HG03378 (cell line): ENCODE measurements at regions not wholly inside any gene's neighbourhood (a gene's known extent, or its start where the extent isn't known, plus 50 kb on each side); places are given as distances from the start of the nearest gene placed in this dataset.

Source experiments
- ATAC-seq: cut with Tn5 transposase; IDR thresholded peaks from one replicate; pipeline ENCODE4 v1.9.1; 2021; ENCODE audit warnings: mild to moderate bottlenecking, moderate library complexity; ENCODE audit not compliant: unreplicated experiment

- no peak for ATAC-seq
Measured at GRCh38 chr2:236884569-236885175, 201.0 kb upstream of the COPS8 start.

GRCh38 chr2:236886456-236886855 lies 199.2 kb upstream of the COPS8 start:
- ATAC-seq = no peak

- ATAC-seq = no peak
Measured at GRCh38 chr2:236887531-236887930, 198.2 kb upstream of the COPS8 start.

GRCh38 chr2:236887953-236888793 lies 197.5 kb upstream of the COPS8 start:
- no peak for ATAC-seq

- ATAC-seq = no peak
Measured at GRCh38 chr2:236888794-236889780, 196.6 kb upstream of the COPS8 start.

GRCh38 chr2:236889791-236890704 lies 195.6 kb upstream of the COPS8 start:
- ATAC-seq = no peak

GRCh38 chr2:236892721-236893120 lies 193.0 kb upstream of the COPS8 start:
- no peak for ATAC-seq

GRCh38 chr2:236894791-236895190 lies 190.9 kb upstream of the COPS8 start:
- ATAC-seq = no peak

- ATAC-seq = no peak
Measured at GRCh38 chr2:236895497-236895896, 190.2 kb upstream of the COPS8 start.

GRCh38 chr2:236896688-236897087 lies 189.0 kb upstream of the COPS8 start:
- ATAC-seq = no peak

GRCh38 chr2:236899146-236899545 lies 186.5 kb upstream of the COPS8 start:
- no peak for ATAC-seq

- no peak for ATAC-seq
Measured at GRCh38 chr2:236899950-236900640, 185.6 kb upstream of the COPS8 start.

GRCh38 chr2:236901956-236902355 lies 183.7 kb upstream of the COPS8 start:
- no peak for ATAC-seq

GRCh38 chr2:236903978-236904377 lies 181.7 kb upstream of the COPS8 start:
- no peak for ATAC-seq

GRCh38 chr2:236904389-236905263 lies 181.1 kb upstream of the COPS8 start:
- ATAC-seq = no peak

- ATAC-seq = no peak
Measured at GRCh38 chr2:236905976-236906375, 179.7 kb upstream of the COPS8 start.

GRCh38 chr2:236908439-236909192 lies 177.1 kb upstream of the COPS8 start:
- ATAC-seq = no peak

GRCh38 chr2:236909193-236909504 lies 176.5 kb upstream of the COPS8 start:
- no peak for ATAC-seq
